ENCODE measurements at regions not wholly inside any gene's neighbourhood (a gene's known extent, or its start where the extent isn't known, plus 50 kb on each side); places are given as distances from the start of the nearest gene placed in this dataset.
A peak's percentile ranks its signal among the peaks of the same experiment; 100 is the strongest.

- H3K4me1 Mint-ChIP-seq, result peaks cover 7 to 19% (median 14%) of the 10 kb centered on the region in 7 donors
- H3K9me3 ChIP-seq (ENCODE audit: control insufficient read depth in 2 of 3, low read length in 3 of 3), result no peaks in the 10 kb centered on the region
- POLR2A ChIA-PET, result no interaction called here
- H3K9me3 Mint-ChIP-seq, result peaks cover 0 to 3% (median 0%) of the 10 kb centered on the region in 11 donors
- no peaks in the 10 kb centered on the region for H3K4me1 ChIP-seq (ENCODE audit: control insufficient read depth in 2 of 2, insufficient read depth in 2 of 2, low read length in 2 of 2)
- ATAC-seq (no peak), DNase-seq (no peak)
- H3K27me3 ChIP-seq (ENCODE audit: control insufficient read depth in 2 of 2, insufficient read depth in 2 of 2, low read length in 2 of 2), result peaks cover 0 to 2% of the 10 kb centered on the region in 2 donors
- no peak overlapping the region for H3K27ac Mint-ChIP-seq
- peaks cover 71 to 93% (median 75%) of the 10 kb centered on the region in 5 donors for H3K27me3 Mint-ChIP-seq
- no peak overlapping the region for H3K4me3 ChIP-seq (ENCODE audit: low read length)
- intact Hi-C loops (cut with micrococcal nuclease), result no loop called here
- CTCF ChIA-PET, result interaction anchor here (0.6 kb wide), 1 partner anchor 211 kb away, joined by 3 read pairs; no protein-coding TSS in a partner anchor
- no peak overlapping the region for H3K27ac ChIP-seq (ENCODE audit: low read depth, low read length)
- H3K4me3 Mint-ChIP-seq, result peak overlapping the region in 5 of 10 donors; percentile 2 to 75 (median 67)
- no peaks in the 10 kb centered on the region for H3K36me3 ChIP-seq (ENCODE audit: control insufficient read depth in 2 of 3, insufficient read depth in 3 of 3, low read length in 3 of 3)
- no peaks in the 10 kb centered on the region for H3K36me3 Mint-ChIP-seq
These were observed 175.9 kb upstream of the CDKN3 start for GRCh38 chr14:54220704-54221431.

GRCh38 chr14:54221432-54221803 is 175.4 kb upstream of the CDKN3 start:
- no peaks in the 10 kb centered on the region for H3K36me3 Mint-ChIP-seq
- Histone ChIP-seq H3K4me1 (ENCODE audit: control insufficient read depth in 2 of 2, insufficient read depth in 2 of 2, low read length in 2 of 2) (no peaks in the 10 kb centered on the region), H3K27ac (ENCODE audit: low read depth, low read length) (no peak overlapping the region), H3K27me3 (ENCODE audit: control insufficient read depth in 2 of 2, insufficient read depth in 2 of 2, low read length in 2 of 2) (peaks cover 0 to 2% of the 10 kb centered on the region in 2 donors), H3K4me3 (ENCODE audit: low read length) (no peak overlapping the region), H3K36me3 (ENCODE audit: control insufficient read depth in 2 of 3, insufficient read depth in 3 of 3, low read length in 3 of 3) (no peaks in the 10 kb centered on the region), H3K9me3 (ENCODE audit: control insufficient read depth in 2 of 3, low read length in 3 of 3) (no peaks in the 10 kb centered on the region)
- peaks cover 0 to 3% (median 0%) of the 10 kb centered on the region in 11 donors for H3K9me3 Mint-ChIP-seq
- CTCF ChIA-PET, result no interaction called here
- H3K4me1 Mint-ChIP-seq, result peaks cover 7 to 19% (median 14%) of the 10 kb centered on the region in 7 donors
- peaks cover 71 to 92% (median 75%) of the 10 kb centered on the region in 5 donors for H3K27me3 Mint-ChIP-seq
- no peak for ATAC-seq
- no peak overlapping the region for H3K4me3 Mint-ChIP-seq
- DNase-seq, result no peak
- no peak overlapping the region for H3K27ac Mint-ChIP-seq
- POLR2A ChIA-PET, result no interaction called here
- intact Hi-C loops (cut with micrococcal nuclease), result no loop called here

- H3K9me3 Mint-ChIP-seq, result peaks cover 0 to 2% (median 0%) of the 10 kb centered on the region in 11 donors
- Histone ChIP-seq H3K9me3 (ENCODE audit: control insufficient read depth in 2 of 3, low read length in 3 of 3) (no peaks in the 10 kb centered on the region), H3K4me1 (ENCODE audit: control insufficient read depth in 2 of 2, insufficient read depth in 2 of 2, low read length in 2 of 2) (no peaks in the 10 kb centered on the region), H3K27ac (ENCODE audit: low read depth, low read length) (no peak overlapping the region), H3K36me3 (ENCODE audit: control insufficient read depth in 2 of 3, insufficient read depth in 3 of 3, low read length in 3 of 3) (no peaks in the 10 kb centered on the region), H3K27me3 (ENCODE audit: control insufficient read depth in 2 of 2, insufficient read depth in 2 of 2, low read length in 2 of 2) (peaks cover 0 to 2% of the 10 kb centered on the region in 2 donors), H3K4me3 (ENCODE audit: low read length) (no peak overlapping the region)
- no peak for DNase-seq
- H3K36me3 Mint-ChIP-seq, result no peaks in the 10 kb centered on the region
- no peak overlapping the region for H3K27ac Mint-ChIP-seq
- peaks cover 7 to 19% (median 14%) of the 10 kb centered on the region in 7 donors for H3K4me1 Mint-ChIP-seq
- ChIA-PET POLR2A (no interaction called here), CTCF (no interaction called here)
- H3K4me3 Mint-ChIP-seq, result no peak overlapping the region
- intact Hi-C loops (cut with micrococcal nuclease), result no loop called here
- peaks cover 71 to 89% (median 71%) of the 10 kb centered on the region in 5 donors for H3K27me3 Mint-ChIP-seq
- ATAC-seq, result no peak
These were observed 174.8 kb upstream of the CDKN3 start for GRCh38 chr14:54221971-54222370.

DNA sequence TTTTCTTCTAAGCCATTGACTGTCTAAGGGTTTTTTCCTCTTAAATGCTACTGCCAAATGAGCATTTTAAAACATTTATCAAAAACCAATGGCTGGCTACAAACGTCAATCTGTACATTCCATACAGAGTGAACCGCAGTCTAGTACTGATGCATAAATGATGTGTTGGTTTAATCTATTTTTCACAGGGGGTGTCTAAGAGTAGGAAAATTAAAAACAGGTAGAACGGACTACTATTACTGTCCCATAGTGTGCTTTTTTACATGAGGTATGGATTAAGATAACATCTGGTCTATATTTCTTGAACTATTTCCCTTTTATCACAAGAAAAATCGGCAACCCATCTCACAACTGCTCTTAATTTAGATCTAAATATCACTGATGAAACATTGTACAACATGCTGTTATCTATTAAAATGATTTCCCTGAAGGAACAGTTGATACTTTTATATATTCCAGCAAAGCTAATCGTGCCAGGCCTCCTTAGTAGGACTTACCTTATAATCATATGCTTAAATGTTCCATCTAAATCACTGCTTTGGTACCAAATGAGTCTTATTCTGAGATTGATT is 172.9 kb upstream of the CDKN3 start:
- POLR2A ChIA-PET, result no interaction called here
- CTCF ChIA-PET, result no interaction called here
- H3K27ac Mint-ChIP-seq, result no peak overlapping the region
- H3K4me3 ChIP-seq (ENCODE audit: low read length), result no peak overlapping the region
- peaks cover 0 to 2% of the 10 kb centered on the region in 2 donors for H3K27me3 ChIP-seq (ENCODE audit: control insufficient read depth in 2 of 2, insufficient read depth in 2 of 2, low read length in 2 of 2)
- peaks cover 64 to 78% (median 70%) of the 10 kb centered on the region in 5 donors for H3K27me3 Mint-ChIP-seq
- H3K4me1 Mint-ChIP-seq, result peaks cover 7 to 19% (median 14%) of the 10 kb centered on the region in 7 donors
- intact Hi-C loops (cut with micrococcal nuclease), result no loop called here
- ATAC-seq (no peak), DNase-seq (no peak)
- H3K36me3 ChIP-seq (ENCODE audit: control insufficient read depth in 2 of 3, insufficient read depth in 3 of 3, low read length in 3 of 3), result no peaks in the 10 kb centered on the region
- no peaks in the 10 kb centered on the region for H3K4me1 ChIP-seq (ENCODE audit: control insufficient read depth in 2 of 2, insufficient read depth in 2 of 2, low read length in 2 of 2)
- no peaks in the 10 kb centered on the region for H3K9me3 ChIP-seq (ENCODE audit: control insufficient read depth in 2 of 3, low read length in 3 of 3)
- no peak overlapping the region for H3K27ac ChIP-seq (ENCODE audit: low read depth, low read length)
- peaks cover 0 to 5% (median 0%) of the 10 kb centered on the region in 11 donors for H3K9me3 Mint-ChIP-seq
- H3K4me3 Mint-ChIP-seq, result no peak overlapping the region
- H3K36me3 Mint-ChIP-seq, result no peaks in the 10 kb centered on the region

DNA sequence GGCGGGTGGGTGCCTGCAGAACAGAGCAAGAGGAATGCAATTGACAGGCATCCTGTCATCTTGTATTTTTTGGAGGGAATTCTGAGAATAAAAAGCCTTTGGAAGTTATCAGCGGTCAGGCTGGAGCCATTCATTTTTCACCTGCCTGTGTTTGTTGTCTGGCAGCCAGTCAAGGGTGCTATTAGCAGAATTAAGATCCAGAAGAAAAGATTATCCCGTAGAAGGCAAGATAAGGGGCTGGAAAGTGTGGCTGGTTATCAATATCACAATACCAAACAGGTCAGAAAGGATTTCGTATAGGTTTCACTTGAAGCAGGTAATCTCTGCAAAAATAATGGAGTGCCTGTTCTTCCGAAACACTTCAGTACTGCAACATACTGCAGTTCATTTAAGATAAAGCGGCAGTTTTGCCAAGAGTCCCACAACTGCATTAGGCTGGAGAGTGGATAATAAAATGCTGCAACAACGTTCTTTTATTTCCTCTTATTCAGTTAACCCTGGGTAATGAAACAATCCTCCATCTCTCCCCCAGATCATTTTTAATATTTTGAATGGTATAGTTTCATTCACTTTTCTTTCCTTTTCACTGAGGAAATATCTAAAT is 171.2 kb upstream of the CDKN3 start:
- Mint-ChIP-seq H3K4me1 (peaks cover 0 to 4% (median 4%) of the 10 kb centered on the region in 7 donors), H3K9me3 (peaks cover 0 to 3% (median 0%) of the 10 kb centered on the region in 11 donors), H3K27me3 (peaks cover 47 to 73% (median 56%) of the 10 kb centered on the region in 5 donors), H3K36me3 (no peaks in the 10 kb centered on the region), H3K27ac (no peak overlapping the region), H3K4me3 (no peak overlapping the region)
- Histone ChIP-seq H3K4me1 (ENCODE audit: control insufficient read depth in 2 of 2, insufficient read depth in 2 of 2, low read length in 2 of 2) (no peaks in the 10 kb centered on the region), H3K27me3 (ENCODE audit: control insufficient read depth in 2 of 2, insufficient read depth in 2 of 2, low read length in 2 of 2) (peaks cover 0 to 2% of the 10 kb centered on the region in 2 donors), H3K4me3 (ENCODE audit: low read length) (no peak overlapping the region), H3K9me3 (ENCODE audit: control insufficient read depth in 2 of 3, low read length in 3 of 3) (no peaks in the 10 kb centered on the region), H3K36me3 (ENCODE audit: control insufficient read depth in 2 of 3, insufficient read depth in 3 of 3, low read length in 3 of 3) (no peaks in the 10 kb centered on the region), H3K27ac (ENCODE audit: low read depth, low read length) (no peak overlapping the region)
- DNase-seq (no peak), ATAC-seq (no peak)
- POLR2A ChIA-PET, result no interaction called here
- CTCF ChIA-PET, result no interaction called here
- intact Hi-C loops (cut with micrococcal nuclease), result no loop called here

DNA sequence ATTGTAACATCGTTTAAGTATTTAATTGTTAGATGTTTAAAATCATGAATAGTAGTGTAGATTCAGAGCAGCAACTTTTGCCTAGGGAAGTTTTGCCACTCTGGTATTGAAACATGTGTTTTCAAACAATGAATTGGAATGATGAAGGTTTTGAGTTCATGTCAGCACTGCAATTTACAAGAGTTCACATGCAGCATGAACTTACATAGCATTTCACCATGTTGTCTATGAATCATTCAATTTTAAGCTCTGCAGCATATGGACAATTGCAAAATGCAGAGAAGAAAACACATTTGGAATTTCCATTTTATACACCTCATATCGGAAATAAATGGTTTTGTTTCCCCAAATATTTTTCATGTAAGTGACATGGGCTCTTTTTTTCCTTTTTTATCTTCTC is 170.7 kb upstream of the CDKN3 start:
- Mint-ChIP-seq H3K36me3 (no peaks in the 10 kb centered on the region), H3K27ac (no peak overlapping the region), H3K27me3 (peaks cover 42 to 71% (median 52%) of the 10 kb centered on the region in 5 donors), H3K4me1 (no peaks in the 10 kb centered on the region), H3K9me3 (peaks cover 0 to 3% (median 0%) of the 10 kb centered on the region in 11 donors), H3K4me3 (no peak overlapping the region)
- H3K4me3 ChIP-seq (ENCODE audit: low read length), result no peak overlapping the region
- no peaks in the 10 kb centered on the region for H3K4me1 ChIP-seq (ENCODE audit: control insufficient read depth in 2 of 2, insufficient read depth in 2 of 2, low read length in 2 of 2)
- no peaks in the 10 kb centered on the region for H3K27me3 ChIP-seq (ENCODE audit: control insufficient read depth in 2 of 2, insufficient read depth in 2 of 2, low read length in 2 of 2)
- no peak for ATAC-seq
- no peaks in the 10 kb centered on the region for H3K9me3 ChIP-seq (ENCODE audit: control insufficient read depth in 2 of 3, low read length in 3 of 3)
- POLR2A ChIA-PET, result no interaction called here
- intact Hi-C loops (cut with micrococcal nuclease), result no loop called here
- CTCF ChIA-PET, result interaction anchor here (0.6 kb wide), 1 partner anchor 93 kb away, joined by 3 read pairs; no protein-coding TSS in a partner anchor
- no peaks in the 10 kb centered on the region for H3K36me3 ChIP-seq (ENCODE audit: control insufficient read depth in 2 of 3, insufficient read depth in 3 of 3, low read length in 3 of 3)
- DNase-seq, result no peak
- no peak overlapping the region for H3K27ac ChIP-seq (ENCODE audit: low read depth, low read length)

Measured in naive thymus-derived CD4-positive, alpha-beta T cell (primary cell).